CD4-positive, CD25-positive, alpha-beta regulatory T cell (primary cell): ENCODE measurements at regions not wholly inside any gene's neighbourhood (a gene's known extent, or its start where the extent isn't known, plus 50 kb on each side); places are given as distances from the start of the nearest gene placed in this dataset.

Experiments
- ATAC-seq, 2 donors: fragments of 150-1000 bp; cut with Tn5 transposase; one replicate each; pipeline ENCODE4 v1.10.0; 2021; ENCODE audit warnings: low read depth in 2 of 2, moderate number of reproducible peaks in 2 of 2, moderate library complexity in 1 of 2
- DNase-seq, 3 donors: peaks; one replicate each; pipeline versions ENCODE4 v3.0.0 to v3.0.0-alpha.2; 2012 to 2022; ENCODE audit warnings: mixed read lengths in 1 of 3
- H3K27ac ChIP-seq: one replicate; pipeline ENCODE4 v1.7.0; 2013; ENCODE audit warnings: mild to moderate bottlenecking, low read length; ENCODE audit not compliant: insufficient read depth, poor library complexity, severe bottlenecking
- H3K27me3 ChIP-seq: one replicate; pipeline ENCODE4 v1.7.0; 2013; ENCODE audit warnings: low read length; ENCODE audit not compliant: control insufficient read depth, insufficient read depth
- H3K36me3 ChIP-seq: one replicate; pipeline ENCODE4 v1.7.0; 2013; ENCODE audit warnings: mild to moderate bottlenecking, low read length, moderate library complexity; ENCODE audit not compliant: control insufficient read depth, insufficient read depth
- H3K4me1 ChIP-seq: 2 replicates; pipeline ENCODE4 v1.7.0; 2013; ENCODE audit warnings: mild to moderate bottlenecking, low read length; ENCODE audit not compliant: insufficient read depth, control insufficient read depth, poor library complexity, severe bottlenecking
- H3K4me3 ChIP-seq: one replicate; pipeline ENCODE4 v1.7.0; 2013; ENCODE audit warnings: low read depth, mild to moderate bottlenecking, low read length, moderate library complexity
- H3K9me3 ChIP-seq, 2 experiments: 1 replicate in 1 of 2; 2 replicates in 1 of 2; pipeline ENCODE4 v1.7.0; 2013; ENCODE audit warnings: low read length in 2 of 2, mild to moderate bottlenecking in 1 of 2, moderate library complexity in 1 of 2; ENCODE audit not compliant: control insufficient read depth in 2 of 2
- H3K27ac Mint-ChIP-seq, 3 donors: one replicate each; pipeline ENCODE4 v1.8.0; 2020 to 2022; ENCODE audit warnings: mild to moderate bottlenecking in 3 of 3, mixed read lengths in 3 of 3, moderate library complexity in 2 of 3
- H3K27me3 Mint-ChIP-seq: one replicate; pipeline ENCODE4 v1.8.0; 2022; ENCODE audit warnings: mild to moderate bottlenecking, mixed read lengths
- H3K36me3 Mint-ChIP-seq: one replicate; pipeline ENCODE4 v1.8.0; 2020; ENCODE audit warnings: mixed read lengths
- H3K4me1 Mint-ChIP-seq, 4 donors: one replicate each; pipeline ENCODE4 v1.8.0; 2020 to 2022; ENCODE audit warnings: mixed read lengths in 4 of 4, mild to moderate bottlenecking in 1 of 4
- H3K4me3 Mint-ChIP-seq, 4 donors: one replicate each; pipeline ENCODE4 v1.8.0; 2020 to 2022; ENCODE audit warnings: mild to moderate bottlenecking in 4 of 4, mixed read lengths in 4 of 4, moderate library complexity in 3 of 4
- H3K9me3 Mint-ChIP-seq, 7 donors: one replicate each; pipeline ENCODE4 v1.8.0; 2020 to 2022; ENCODE audit warnings: mixed read lengths in 7 of 7, mild to moderate bottlenecking in 3 of 7, moderate library complexity in 2 of 7

GRCh38 chr6:104365451-104366234, 494.1 kb downstream of the HACE1 start:
- H3K4me3 ChIP-seq, result no peak overlapping the region
- H3K4me1 ChIP-seq, result no peaks in the 10 kb centered on the region
- Mint-ChIP-seq H3K9me3 (peaks cover 0 to 2% (median 0%) of the 10 kb centered on the region in 7 donors), H3K27ac (no peak overlapping the region), H3K36me3 (no peaks in the 10 kb centered on the region), H3K4me1 (no peaks in the 10 kb centered on the region), H3K27me3 (no peaks in the 10 kb centered on the region), H3K4me3 (no peak overlapping the region)
- no peaks in the 10 kb centered on the region for H3K27me3 ChIP-seq
- no peaks in the 10 kb centered on the region for H3K36me3 ChIP-seq
- H3K27ac ChIP-seq, result no peak overlapping the region
- DNase-seq (no peak), ATAC-seq (no peak)
- H3K9me3 ChIP-seq, result no peaks in the 10 kb centered on the region

- no peaks in the 10 kb centered on the region for H3K4me1 ChIP-seq
- H3K4me3 ChIP-seq, result no peak overlapping the region
- no peak overlapping the region for H3K4me3 Mint-ChIP-seq
- no peaks in the 10 kb centered on the region for H3K36me3 Mint-ChIP-seq
- no peak overlapping the region for H3K27ac ChIP-seq
- no peaks in the 10 kb centered on the region for H3K4me1 Mint-ChIP-seq
- DNase-seq (no peak), ATAC-seq (no peak)
- no peaks in the 10 kb centered on the region for H3K27me3 Mint-ChIP-seq
- no peaks in the 10 kb centered on the region for H3K27me3 ChIP-seq
- H3K36me3 ChIP-seq, result no peaks in the 10 kb centered on the region
- H3K9me3 Mint-ChIP-seq, result peaks cover 0 to 3% (median 2%) of the 10 kb centered on the region in 7 donors
- H3K27ac Mint-ChIP-seq, result no peak overlapping the region
- no peaks in the 10 kb centered on the region for H3K9me3 ChIP-seq
Measured at GRCh38 chr6:104357928-104358327, 501.8 kb downstream of the HACE1 start.

DNA sequence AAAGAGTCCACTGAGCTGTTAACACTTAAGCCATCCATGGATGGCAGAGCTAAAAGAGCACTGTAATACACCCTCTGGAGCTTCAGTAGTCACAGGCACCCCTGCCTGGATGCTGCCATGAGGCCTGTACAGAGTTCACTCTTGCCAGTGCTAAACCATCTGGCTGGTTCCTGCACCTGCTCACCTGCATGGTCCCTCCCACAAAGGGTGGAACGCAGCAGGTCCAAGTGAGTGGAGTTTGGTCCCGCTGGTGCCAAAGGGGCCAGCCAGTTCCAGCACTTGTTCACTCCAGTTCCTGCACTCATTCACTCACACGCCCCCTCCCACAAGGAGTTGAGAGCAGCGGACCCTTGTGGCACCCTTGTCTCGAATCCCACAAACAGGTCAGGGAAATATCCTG, 503.5 kb downstream of the HACE1 start:
- Mint-ChIP-seq H3K36me3 (no peaks in the 10 kb centered on the region), H3K27ac (no peak overlapping the region), H3K4me1 (no peaks in the 10 kb centered on the region), H3K9me3 (peaks cover 0 to 3% (median 2%) of the 10 kb centered on the region in 7 donors), H3K27me3 (no peaks in the 10 kb centered on the region), H3K4me3 (no peak overlapping the region)
- Histone ChIP-seq H3K4me3 (no peak overlapping the region), H3K36me3 (no peaks in the 10 kb centered on the region), H3K4me1 (no peaks in the 10 kb centered on the region), H3K27ac (no peak overlapping the region), H3K9me3 (no peaks in the 10 kb centered on the region), H3K27me3 (no peaks in the 10 kb centered on the region)
- DNase-seq (no peak), ATAC-seq (no peak)

GRCh38 chr6:104349191-104349590, 510.5 kb downstream of the HACE1 start:
- no peaks in the 10 kb centered on the region for H3K36me3 Mint-ChIP-seq
- no peak overlapping the region for H3K4me3 Mint-ChIP-seq
- ATAC-seq (no peak), DNase-seq (no peak)
- H3K36me3 ChIP-seq, result no peaks in the 10 kb centered on the region
- peaks cover 0 to 4% of the 10 kb centered on the region in 2 experiments for H3K9me3 ChIP-seq
- no peak overlapping the region for H3K27ac ChIP-seq
- no peak overlapping the region for H3K27ac Mint-ChIP-seq
- H3K4me1 ChIP-seq, result no peaks in the 10 kb centered on the region
- no peaks in the 10 kb centered on the region for H3K4me1 Mint-ChIP-seq
- no peaks in the 10 kb centered on the region for H3K27me3 ChIP-seq
- H3K4me3 ChIP-seq, result no peak overlapping the region
- no peaks in the 10 kb centered on the region for H3K27me3 Mint-ChIP-seq
- peaks cover 0 to 14% (median 2%) of the 10 kb centered on the region in 7 donors for H3K9me3 Mint-ChIP-seq

DNA sequence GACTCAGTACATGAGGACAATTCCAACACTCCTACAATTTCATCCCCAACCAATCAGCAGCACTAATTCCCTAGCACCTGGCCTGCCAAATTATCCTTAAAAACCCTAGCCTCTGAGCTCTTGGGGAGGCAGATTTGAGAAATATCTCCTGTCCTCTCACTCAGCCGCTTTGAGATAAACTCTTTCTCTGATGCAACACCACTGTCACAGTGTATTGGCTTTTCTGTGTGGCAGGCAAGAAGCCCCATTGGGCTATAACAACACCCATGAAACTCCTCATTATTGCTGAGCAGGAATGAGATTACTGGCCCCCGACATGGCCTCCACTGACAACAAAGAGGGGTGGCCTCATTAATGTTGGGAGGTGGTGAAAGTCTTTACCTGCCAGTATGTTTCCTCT, 515.5 kb downstream of the HACE1 start:
- Mint-ChIP-seq H3K4me3 (no peak overlapping the region), H3K36me3 (no peaks in the 10 kb centered on the region), H3K4me1 (no peaks in the 10 kb centered on the region), H3K27ac (no peak overlapping the region), H3K27me3 (no peaks in the 10 kb centered on the region), H3K9me3 (peaks cover 0 to 17% (median 3%) of the 10 kb centered on the region in 7 donors)
- ATAC-seq (no peak), DNase-seq (no peak)
- Histone ChIP-seq H3K4me3 (no peak overlapping the region), H3K9me3 (peaks cover 0 to 11% of the 10 kb centered on the region in 2 experiments), H3K27ac (no peak overlapping the region), H3K27me3 (no peaks in the 10 kb centered on the region), H3K4me1 (no peaks in the 10 kb centered on the region), H3K36me3 (no peaks in the 10 kb centered on the region)

GRCh38 chr6:104332364-104332763, 527.4 kb downstream of the HACE1 start:
- Histone ChIP-seq H3K36me3 (no peaks in the 10 kb centered on the region), H3K27ac (no peak overlapping the region), H3K4me1 (no peaks in the 10 kb centered on the region), H3K4me3 (no peak overlapping the region), H3K27me3 (no peaks in the 10 kb centered on the region), H3K9me3 (no peaks in the 10 kb centered on the region)
- Mint-ChIP-seq H3K4me3 (no peak overlapping the region), H3K36me3 (no peaks in the 10 kb centered on the region), H3K27ac (no peak overlapping the region), H3K4me1 (no peaks in the 10 kb centered on the region), H3K9me3 (peaks cover 0 to 1% (median 0%) of the 10 kb centered on the region in 7 donors), H3K27me3 (no peaks in the 10 kb centered on the region)
- DNase-seq (no peak), ATAC-seq (no peak)

DNA sequence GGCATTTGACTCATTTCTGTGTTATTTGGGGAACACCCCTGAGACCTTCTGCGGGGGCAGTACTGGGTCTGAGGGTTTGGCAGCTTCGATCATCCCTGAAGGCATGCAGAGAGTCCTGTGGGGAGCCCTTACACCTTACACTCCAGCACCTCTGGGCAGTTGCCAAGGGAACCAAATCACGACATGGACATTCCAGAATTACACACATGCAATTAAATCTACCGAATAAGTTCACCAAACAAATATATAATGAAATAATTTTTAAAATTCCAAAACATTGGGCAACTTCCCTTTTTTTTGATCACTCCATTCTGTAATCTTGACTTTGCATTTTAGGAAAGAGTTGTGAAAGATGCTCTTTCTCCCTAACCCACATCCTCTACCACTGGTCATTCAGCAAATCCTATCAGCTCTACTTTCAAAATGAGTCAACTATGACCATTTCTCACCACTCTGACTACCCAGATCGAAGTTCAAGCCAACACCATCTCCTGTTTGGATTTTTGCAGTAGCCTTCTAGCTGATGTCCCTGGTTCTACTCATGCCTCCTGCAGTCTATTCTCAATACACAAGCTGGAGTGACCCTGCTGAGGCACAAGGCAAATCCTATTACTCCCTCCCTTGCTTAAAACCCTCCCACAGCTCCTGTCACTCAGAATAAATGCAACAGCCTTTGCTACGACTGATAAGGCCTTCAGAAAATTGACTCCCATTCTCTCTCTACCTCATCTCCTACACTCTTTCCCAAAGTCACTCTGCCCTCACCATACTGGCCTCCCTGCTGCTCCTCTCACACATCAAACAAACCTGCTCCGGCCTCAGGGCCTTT, 533.3 kb downstream of the HACE1 start:
- Mint-ChIP-seq H3K9me3 (peaks cover 0 to 6% (median 0%) of the 10 kb centered on the region in 7 donors), H3K4me1 (no peaks in the 10 kb centered on the region), H3K27ac (no peak overlapping the region), H3K4me3 (no peak overlapping the region), H3K27me3 (no peaks in the 10 kb centered on the region), H3K36me3 (no peaks in the 10 kb centered on the region)
- Histone ChIP-seq H3K27ac (no peak overlapping the region), H3K4me3 (no peak overlapping the region), H3K36me3 (no peaks in the 10 kb centered on the region), H3K9me3 (no peaks in the 10 kb centered on the region), H3K4me1 (no peaks in the 10 kb centered on the region), H3K27me3 (no peaks in the 10 kb centered on the region)
- DNase-seq (no peak), ATAC-seq (no peak)
